Mammary epithelial cell (primary cell): ENCODE measurements at regions not wholly inside any gene's neighbourhood (a gene's known extent, or its start where the extent isn't known, plus 50 kb on each side); places are given as distances from the start of the nearest gene placed in this dataset.

ENCODE experiments used
- CTCF ChIP-seq, 2 donors: IDR thresholded peaks in 1 of 2; conservative IDR thresholded peaks in 1 of 2; 2 replicates each; pipeline ENCODE4 v1.5.1; 2011 to 2012; ENCODE audit warnings: inconsistent platforms in 2 of 2, low read length in 2 of 2, mild to moderate bottlenecking in 2 of 2, control low read depth in 1 of 2, low read depth in 1 of 2; ENCODE audit not compliant: insufficient read depth in 1 of 2; ENCODE audit errors: extremely low read depth in 1 of 2
- EZH2 ChIP-seq: IDR thresholded peaks from 2 replicates; pipeline ENCODE4 v1.6.1; 2012; ENCODE audit warnings: low read length, inconsistent platforms, borderline replicate concordance

DNA sequence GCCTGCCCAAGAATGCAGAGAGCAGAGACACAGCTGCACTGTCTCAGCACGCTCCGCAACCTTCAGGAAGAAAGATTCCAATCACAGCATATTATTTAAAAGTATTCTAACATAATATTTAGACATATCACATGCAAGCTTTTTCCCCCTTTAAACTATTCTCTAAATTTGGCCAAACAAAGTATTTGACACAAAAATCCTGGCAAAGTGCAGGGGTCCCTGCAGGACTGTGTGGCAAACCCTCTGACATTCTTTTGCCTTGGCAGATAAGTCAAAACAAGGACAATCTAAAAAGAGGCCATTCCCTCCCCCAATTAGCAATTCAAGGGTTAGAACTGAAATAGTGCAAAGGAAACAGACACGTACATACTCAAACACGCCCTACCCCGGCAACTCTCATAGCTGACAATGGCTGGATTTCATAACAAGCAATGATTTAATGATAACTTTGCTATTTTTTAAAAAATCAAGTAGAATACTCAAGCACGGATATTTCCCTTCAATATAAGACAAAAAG lies 225.3 kb downstream of the MRPL39 start:
- TF ChIP-seq CTCF (conservative IDR thresholded peaks at IDR 0.05 in 1 of 2, IDR thresholded peaks at IDR 0.05 in 1 of 2; ENCODE audit: extremely low read depth in 1 of 2, insufficient read depth in 1 of 2, low read depth in 1 of 2, low read length in 2 of 2) (no peak), EZH2 (no peak)
